ENCODE measurements at regions not wholly inside any gene's neighbourhood (a gene's known extent, or its start where the extent isn't known, plus 50 kb on each side); places are given as distances from the start of the nearest gene placed in this dataset.

DNA sequence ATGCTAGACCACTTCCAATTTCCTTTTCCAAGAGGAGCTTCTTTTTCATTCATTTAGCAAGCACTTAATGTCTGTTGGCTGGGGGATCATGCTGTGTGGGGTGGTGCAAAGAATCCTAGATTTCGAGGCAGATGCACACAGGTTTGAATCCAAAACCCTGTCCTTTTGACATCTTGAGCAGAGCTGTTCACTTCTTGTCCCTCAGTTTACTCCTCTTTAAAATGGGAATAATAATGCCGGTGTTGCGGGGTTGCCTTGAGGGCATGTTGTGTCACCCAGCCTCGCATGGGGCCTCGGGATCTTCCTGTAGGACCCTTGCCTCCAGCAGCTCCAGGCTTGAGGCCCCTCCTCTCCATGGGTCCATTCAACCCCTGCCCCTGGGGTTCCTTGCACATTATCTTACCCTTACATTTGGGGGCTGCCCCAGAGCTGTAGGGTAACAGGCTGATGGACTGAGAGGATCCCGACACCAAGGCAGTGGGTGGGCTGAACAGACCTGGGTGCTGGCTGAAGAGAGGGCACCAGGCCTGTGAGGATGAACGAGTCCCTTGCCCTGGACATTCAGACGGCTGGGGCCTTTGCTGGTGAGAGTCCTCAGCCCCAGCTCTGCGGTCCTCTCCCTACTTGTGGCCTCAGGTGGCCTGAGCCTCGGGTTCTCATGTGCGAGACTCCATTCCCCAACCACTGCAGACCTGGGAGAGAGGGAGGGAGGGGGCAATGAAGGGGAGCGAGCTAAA, 145.8 kb downstream of the BARX1 start:
- intact Hi-C loops (cut with DNase I) = no loop called here
- 79 to 89% methylated on average over 7 to 12 of the region's 12 CpGs for WGBS, 2 donors
- TF ChIP-seq, protein P1, sequence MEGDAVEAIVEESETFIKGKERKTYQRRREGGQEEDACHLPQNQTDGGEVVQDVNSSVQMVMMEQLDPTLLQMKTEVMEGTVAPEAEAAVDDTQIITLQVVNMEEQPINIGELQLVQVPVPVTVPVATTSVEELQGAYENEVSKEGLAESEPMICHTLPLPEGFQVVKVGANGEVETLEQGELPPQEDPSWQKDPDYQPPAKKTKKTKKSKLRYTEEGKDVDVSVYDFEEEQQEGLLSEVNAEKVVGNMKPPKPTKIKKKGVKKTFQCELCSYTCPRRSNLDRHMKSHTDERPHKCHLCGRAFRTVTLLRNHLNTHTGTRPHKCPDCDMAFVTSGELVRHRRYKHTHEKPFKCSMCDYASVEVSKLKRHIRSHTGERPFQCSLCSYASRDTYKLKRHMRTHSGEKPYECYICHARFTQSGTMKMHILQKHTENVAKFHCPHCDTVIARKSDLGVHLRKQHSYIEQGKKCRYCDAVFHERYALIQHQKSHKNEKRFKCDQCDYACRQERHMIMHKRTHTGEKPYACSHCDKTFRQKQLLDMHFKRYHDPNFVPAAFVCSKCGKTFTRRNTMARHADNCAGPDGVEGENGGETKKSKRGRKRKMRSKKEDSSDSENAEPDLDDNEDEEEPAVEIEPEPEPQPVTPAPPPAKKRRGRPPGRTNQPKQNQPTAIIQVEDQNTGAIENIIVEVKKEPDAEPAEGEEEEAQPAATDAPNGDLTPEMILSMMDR (IDR thresholded peaks at IDR 0.05) = no peak
- no peak for TF ChIP-seq POLR2A (IDR thresholded peaks at IDR 0.05)
- H3K9me3 ChIP-seq = no peaks in the 10 kb centered on the region
- ATAC-seq (no peak), DNase-seq (no peak)
- no peak overlapping the region for H3K4me3 ChIP-seq
- no peaks in the 10 kb centered on the region for H3K36me3 ChIP-seq (replicated peaks in 1 of 2; ENCODE audit: insufficient read depth in 1 of 2, low read depth in 2 of 2)
- H3K27ac ChIP-seq = no peak overlapping the region
- no peaks in the 10 kb centered on the region for H3K27me3 ChIP-seq
- no peaks in the 10 kb centered on the region for H3K4me1 ChIP-seq

DNA sequence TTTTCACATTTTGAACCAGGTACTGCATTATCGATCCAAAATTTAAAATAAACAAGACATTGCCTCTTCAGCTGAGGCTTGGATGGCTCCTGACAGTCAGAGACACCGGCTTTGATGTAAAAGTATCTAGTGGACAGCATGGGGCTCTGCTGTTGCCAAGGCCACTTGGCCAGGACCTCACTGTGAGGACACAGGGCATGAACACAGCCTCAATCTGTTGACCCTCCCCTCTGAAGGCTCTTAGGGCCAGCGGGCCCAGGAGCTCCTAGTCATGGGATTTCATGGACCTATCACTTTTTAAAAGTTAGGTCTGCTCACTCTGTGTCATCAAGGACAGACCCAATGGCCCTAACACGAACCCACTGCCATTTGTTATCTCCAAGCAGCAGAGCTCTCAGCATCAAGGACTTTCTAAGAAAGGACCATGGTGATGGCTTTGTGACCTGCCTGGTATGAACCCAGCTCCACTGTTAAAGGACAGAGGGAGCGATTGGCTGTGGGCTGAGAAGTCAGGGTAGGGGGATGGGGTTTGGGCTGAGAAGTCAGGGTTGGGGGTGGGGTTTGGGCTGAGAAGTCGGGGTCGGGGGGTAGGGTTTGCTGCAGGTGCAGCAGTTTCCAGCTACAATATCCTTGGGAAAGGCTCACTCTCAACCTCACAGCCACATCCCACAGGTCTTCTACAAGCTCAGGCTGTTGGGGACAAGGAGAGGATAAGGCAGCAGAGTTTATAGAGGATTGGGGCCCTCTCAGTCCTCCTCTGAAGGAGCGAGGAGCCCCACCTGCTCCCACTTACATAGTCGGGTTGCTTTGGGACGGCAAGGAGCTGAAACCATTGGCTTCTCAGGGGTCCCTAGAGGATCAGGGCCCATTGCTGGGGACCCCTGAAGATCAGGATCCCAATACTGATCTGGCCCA, 146.8 kb downstream of the BARX1 start:
- DNase-seq = no peak
- Histone ChIP-seq H3K4me3 (no peak overlapping the region), H3K27ac (no peak overlapping the region), H3K4me1 (no peaks in the 10 kb centered on the region), H3K36me3 (replicated peaks in 1 of 2; ENCODE audit: insufficient read depth in 1 of 2, low read depth in 2 of 2) (no peaks in the 10 kb centered on the region), H3K27me3 (no peaks in the 10 kb centered on the region), H3K9me3 (no peaks in the 10 kb centered on the region)
- intact Hi-C loops (cut with DNase I) = no loop called here
- no peak for ATAC-seq
- TF ChIP-seq, protein P1 (IDR thresholded peaks at IDR 0.05) = no peak
- no peak for TF ChIP-seq POLR2A (IDR thresholded peaks at IDR 0.05)
- 63 to 70% methylated on average over 8 to 10 of the region's 10 CpGs for WGBS, 2 donors

DNA sequence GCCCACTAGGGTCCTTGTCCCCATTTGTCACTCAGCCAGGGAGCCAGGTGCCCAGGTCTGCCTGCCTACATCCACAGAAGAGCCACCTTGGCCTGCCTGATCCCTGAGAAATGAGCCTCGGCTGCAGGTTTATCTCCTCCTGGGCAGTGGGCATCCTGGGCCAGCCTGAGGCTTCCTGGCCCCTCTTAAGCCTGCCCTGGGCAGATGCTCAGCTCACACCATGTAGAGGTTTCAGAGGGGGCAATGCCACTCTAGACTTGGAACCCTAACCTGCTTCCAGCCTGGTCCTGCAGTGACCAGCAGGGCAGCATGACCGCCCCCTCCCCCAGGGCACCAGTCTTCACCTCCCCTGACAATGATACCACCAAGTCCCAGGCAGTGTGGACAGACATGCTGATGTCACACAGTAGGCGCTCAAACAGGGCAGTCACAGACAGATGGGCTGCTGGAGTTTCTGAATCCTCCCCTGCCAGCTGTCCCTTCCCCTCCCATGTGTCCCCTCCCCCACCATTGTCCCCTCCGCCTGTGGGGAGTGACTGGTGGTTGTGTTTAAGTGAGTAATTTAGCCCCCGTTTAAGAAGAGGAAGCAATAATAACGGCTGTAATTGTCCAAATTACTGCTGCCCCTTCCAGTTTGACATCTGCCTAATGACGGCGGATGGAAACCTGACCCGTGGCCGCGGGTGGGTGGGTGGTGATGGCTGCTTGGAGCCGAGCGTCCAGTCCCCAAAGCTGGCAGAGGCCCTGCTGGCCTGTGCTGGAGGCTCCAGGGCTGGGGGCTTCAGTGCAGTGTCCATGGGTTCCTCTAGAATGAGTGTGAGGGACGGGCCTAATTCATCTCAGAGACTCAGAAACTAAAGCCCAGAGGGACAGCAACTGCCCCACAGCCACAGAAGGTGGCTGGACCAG, 147.7 kb downstream of the BARX1 start:
- ATAC-seq (no peak), DNase-seq (no peak)
- Histone ChIP-seq H3K36me3 (replicated peaks in 1 of 2; ENCODE audit: insufficient read depth in 1 of 2, low read depth in 2 of 2) (no peaks in the 10 kb centered on the region), H3K27ac (no peak overlapping the region), H3K9me3 (no peaks in the 10 kb centered on the region), H3K4me3 (no peak overlapping the region), H3K27me3 (no peaks in the 10 kb centered on the region), H3K4me1 (no peaks in the 10 kb centered on the region)
- TF ChIP-seq, protein P1 (IDR thresholded peaks at IDR 0.05) = no peak
- no peak for TF ChIP-seq POLR2A (IDR thresholded peaks at IDR 0.05)
- intact Hi-C loops (cut with DNase I) = no loop called here
- 58 to 60% methylated on average over 13 to 14 of the region's 14 CpGs for WGBS, 2 donors

DNA sequence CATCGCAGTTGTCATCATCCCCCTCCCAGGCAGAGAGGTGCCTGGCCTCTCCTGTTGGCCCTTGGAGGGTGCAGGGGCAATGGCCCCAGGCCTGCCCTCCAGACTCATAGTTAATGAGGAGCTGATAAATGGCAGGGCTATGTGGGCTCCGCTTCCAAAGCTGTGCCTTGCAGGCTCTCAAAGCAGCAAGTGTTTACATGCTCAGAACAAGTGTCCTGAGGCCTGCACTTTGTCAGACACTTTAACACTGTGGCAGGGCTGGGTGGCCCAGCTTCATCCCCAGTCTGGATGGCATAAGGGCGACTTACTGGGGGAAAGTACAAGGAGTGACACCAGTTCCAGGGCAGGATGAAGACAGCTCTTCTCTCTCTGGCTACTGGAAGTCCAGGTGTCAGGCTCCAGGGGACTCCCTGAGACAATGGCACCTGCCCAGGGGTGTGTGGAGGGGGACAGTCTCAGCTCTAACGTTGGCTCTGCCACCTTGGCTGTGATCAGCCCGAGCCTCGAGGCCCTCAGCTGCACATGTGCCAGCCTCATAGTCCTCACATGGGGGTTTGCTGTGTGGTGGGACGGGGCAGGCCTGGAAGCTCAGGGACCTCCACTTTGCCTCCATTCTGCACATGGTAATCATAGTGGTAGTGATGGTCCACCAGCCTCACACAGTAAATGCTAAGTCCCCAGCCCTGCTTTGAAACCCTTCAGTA, 153.4 kb downstream of the BARX1 start:
- Histone ChIP-seq H3K36me3 (replicated peaks in 1 of 2; ENCODE audit: insufficient read depth in 1 of 2, low read depth in 2 of 2) (no peaks in the 10 kb centered on the region), H3K27me3 (no peaks in the 10 kb centered on the region), H3K9me3 (no peaks in the 10 kb centered on the region), H3K4me3 (no peak overlapping the region), H3K4me1 (no peaks in the 10 kb centered on the region), H3K27ac (no peak overlapping the region)
- intact Hi-C loops (cut with DNase I) = no loop called here
- 49 to 72% methylated on average over 5 to 7 of the region's 7 CpGs for WGBS, 2 donors
- DNase-seq = no peak
- no peak for TF ChIP-seq POLR2A (IDR thresholded peaks at IDR 0.05)
- TF ChIP-seq, protein P1 (IDR thresholded peaks at IDR 0.05) = no peak
- no peak for ATAC-seq

Measured in body of pancreas (tissue), 4 donors.